NCI-H2227 treated with DMSO at 0.1 percent for 48 hours (cell line): ENCODE measurements at regions not wholly inside any gene's neighbourhood (a gene's known extent, or its start where the extent isn't known, plus 50 kb on each side); places are given as distances from the start of the nearest gene placed in this dataset.
A peak's percentile ranks its signal among the peaks of the same experiment; 100 is the strongest.

Experiments
- DNase-seq: peaks from one replicate; lab custom pipeline; 2025; lab: John Stamatoyannopoulos, UW

DNA sequence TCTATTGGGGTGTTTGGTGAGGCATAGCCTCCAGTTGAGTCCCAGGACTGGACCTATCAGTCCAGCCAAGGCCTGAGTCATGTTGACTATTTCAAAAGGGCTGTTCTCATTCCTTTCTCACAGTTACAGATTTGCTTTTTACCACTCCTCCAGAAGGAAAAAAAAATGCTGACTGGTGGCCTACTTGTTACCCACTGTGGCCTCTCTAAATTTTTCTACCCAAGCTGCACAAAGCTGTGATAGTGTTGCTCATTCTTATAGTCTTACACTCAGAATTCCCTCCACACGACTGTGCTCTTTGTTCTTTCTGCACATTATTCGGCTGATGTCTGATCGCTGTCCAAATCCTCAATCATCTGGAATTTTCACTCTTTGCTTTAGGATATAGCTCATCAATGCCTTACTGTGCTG, 1142.2 kb downstream of the IGSF11 start:
- no peak for DNase-seq

- no peak for DNase-seq
Observed at GRCh38 chr3:117893001-117893400, 1141.6 kb downstream of the IGSF11 start.

DNA sequence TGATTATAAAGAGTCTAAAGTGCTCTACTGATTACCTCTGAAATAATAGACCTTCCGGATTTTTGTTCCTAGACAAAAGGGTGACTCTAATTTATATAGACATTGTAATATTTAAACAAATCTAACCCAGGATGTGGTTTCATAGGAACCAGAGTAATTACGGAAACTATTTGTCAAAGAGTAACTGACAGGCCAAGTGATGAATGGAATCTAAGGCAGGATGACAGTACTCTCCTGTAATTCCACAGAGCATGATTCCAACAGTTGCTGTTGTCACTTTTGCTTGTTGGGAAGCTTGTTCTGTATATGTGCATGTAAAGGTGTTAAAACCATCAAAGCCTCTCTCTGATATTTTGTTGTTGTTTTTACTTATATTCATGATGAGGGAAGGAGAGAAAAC, 1141.0 kb downstream of the IGSF11 start:
- no peak for DNase-seq

GRCh38 chr3:117898722-117899522, 1135.7 kb downstream of the IGSF11 start:
- DNase-seq = no peak

- no peak for DNase-seq
Observed at GRCh38 chr3:117903226-117903625, 1131.4 kb downstream of the IGSF11 start.

DNA sequence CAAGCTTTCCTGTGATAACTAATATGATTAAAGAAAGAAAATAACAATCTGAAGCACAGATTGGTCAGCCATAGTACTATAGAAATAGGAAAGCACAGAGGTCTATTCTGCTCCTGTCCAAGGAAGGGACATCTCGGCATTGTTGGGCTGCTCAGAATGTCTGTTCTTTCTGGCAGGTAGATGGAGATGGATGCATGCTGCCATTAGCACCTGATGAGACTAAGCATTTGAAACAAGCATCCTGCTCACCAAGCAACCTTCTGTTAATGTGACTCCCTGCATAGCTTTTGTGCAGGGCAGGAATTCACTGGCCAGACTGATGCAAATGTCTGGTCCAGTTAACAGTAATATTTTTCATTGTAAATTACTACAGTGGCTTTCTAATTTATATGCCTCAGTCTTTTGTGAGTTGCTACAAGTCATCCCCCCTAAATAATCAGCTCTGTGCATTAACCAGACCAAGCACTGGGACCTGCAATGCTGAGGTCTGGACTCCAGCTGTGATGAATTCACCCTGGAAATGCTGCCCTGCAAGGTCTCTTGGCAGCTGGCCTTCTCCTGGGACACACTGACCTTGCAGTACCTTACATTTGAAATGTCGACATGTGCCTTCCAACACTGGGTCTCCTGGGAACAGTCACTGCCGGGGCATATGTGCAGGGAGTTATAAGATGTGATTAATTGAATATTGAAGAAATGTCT, 1123.7 kb downstream of the IGSF11 start:
- no peak for DNase-seq

DNA sequence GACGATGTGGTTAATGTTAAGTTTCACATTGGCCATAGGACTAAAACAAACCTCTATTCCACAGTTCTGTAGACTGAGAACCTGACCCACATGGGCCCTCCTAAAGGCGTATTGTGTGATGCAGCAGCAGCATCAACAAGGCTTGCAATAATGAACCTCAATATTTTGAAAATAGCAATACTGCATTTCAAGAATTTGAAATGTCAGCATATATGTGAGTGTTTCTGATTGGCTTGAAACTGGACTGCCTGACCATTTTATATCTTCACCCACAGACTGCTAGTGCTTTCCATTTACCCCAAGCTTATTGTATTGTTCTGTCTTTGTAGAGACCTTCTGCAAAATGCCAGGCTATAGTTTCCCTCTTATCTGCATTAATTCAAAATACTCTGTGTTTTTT, 1122.3 kb downstream of the IGSF11 start:
- no peak for DNase-seq

DNA sequence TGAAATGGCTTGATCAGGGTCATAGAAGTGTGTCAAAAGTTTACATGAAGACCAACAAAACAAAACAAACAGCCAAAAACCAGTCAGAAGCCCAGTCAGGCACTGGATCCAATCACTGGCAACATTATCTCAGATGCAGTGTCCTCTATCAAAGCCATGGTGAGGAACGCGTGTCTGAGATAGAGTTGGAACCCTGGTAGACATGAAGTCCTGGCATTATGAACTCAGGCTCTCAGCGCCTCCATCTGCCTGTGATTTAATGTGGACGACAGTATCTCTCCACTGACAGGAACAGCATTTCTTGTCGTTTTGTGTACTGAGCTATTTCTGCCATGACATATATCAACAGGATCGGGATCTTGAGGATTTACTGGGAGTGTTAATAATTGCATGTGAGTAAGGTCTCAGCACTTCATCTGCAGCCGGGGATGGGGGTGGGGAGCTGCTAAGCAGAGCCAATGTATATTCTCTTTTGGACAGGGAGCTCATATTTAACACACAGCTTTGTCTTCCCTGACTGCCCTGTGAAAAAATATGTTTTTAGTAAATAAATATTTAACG, 1120.0 kb downstream of the IGSF11 start:
- no peak for DNase-seq

DNA sequence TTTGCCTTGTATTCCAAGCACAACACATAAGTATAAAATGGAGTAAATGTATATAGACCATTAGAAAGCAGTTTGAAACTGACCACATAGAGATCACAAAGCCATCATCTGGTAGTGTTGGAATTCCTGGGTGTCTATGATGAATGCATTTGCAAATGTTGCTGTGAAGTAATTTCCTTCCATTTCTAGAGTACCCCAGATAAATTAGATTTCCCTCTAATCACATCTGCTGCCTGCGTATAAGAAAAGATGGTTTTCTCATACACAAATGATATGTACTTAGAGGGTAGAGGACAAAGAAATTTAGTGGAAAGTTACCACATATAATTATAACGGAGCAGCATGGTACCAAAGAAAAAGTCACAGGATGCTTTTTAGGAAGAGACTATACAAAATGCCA, 1117.8 kb downstream of the IGSF11 start:
- DNase-seq = no peak

GRCh38 chr3:117919621-117920020, 1115.0 kb downstream of the IGSF11 start:
- DNase-seq = no peak

- DNase-seq = no peak
Observed at GRCh38 chr3:117920253-117920898, 1114.3 kb downstream of the IGSF11 start.

DNA sequence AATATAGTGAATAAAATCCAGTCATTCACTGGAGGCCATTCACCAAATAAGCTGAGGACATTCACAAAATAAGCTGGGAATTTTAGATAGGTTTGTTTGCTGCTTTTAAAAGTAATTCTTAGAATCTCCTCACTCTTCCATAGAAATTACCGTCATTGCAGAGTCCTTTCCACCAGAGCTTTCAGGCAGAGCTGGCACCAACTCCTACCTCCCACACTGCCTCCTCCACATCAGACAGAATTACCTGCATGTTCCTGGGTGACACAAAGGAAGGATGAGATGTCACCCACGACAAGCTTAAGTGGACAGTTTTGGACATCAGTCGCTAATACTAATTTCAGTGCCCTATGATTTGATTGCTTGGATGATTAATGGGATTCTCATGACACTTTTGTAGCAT, 1113.2 kb downstream of the IGSF11 start:
- no peak for DNase-seq

- peak; percentile 5 for DNase-seq
Observed at GRCh38 chr3:117922039-117922438, 1112.6 kb downstream of the IGSF11 start.

DNA sequence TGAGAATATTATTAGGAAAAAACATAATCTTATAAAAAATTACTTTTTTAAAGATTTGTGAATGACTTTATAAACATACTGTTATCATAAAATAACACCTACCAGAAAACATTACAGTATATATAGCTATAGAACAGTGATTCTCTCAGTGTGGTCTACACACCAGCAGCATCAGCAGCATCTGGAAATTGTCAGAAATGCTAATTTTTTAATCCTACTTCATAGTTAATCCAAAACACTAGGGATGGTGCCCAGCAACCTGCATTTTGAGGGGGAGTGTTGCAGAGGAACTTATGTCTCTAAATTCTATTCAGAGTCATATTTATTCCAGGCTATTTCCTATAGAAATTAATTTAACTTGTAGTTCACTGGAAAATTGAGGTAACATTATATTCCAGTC, 1107.8 kb downstream of the IGSF11 start:
- no peak for DNase-seq

GRCh38 chr3:117927825-117928224, 1106.8 kb downstream of the IGSF11 start:
- DNase-seq = no peak

DNA sequence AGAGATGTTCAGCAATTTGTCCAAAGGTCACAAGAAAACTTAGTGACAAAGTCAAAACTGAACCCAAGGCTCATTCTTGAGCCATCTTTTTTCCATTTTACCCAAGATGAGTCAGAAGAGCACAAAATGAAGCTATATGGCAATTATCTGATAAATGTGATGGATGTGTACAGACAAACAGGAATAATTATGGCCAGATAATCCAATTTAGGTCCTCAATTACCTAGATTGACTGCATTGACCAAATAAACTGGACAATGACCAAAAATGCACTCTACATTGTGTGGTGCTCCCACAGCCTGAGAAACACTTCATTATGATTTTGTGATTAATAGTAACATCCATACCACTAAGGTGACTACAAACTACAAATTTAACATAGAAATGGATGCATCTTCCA, 1105.8 kb downstream of the IGSF11 start:
- DNase-seq = no peak

GRCh38 chr3:117932441-117932840, 1102.2 kb downstream of the IGSF11 start:
- no peak for DNase-seq

GRCh38 chr3:117936159-117936558, 1098.5 kb downstream of the IGSF11 start:
- DNase-seq = no peak

GRCh38 chr3:117938974-117939373, 1095.7 kb downstream of the IGSF11 start:
- no peak for DNase-seq

GRCh38 chr3:117939425-117940027, 1095.1 kb downstream of the IGSF11 start:
- DNase-seq = no peak

DNA sequence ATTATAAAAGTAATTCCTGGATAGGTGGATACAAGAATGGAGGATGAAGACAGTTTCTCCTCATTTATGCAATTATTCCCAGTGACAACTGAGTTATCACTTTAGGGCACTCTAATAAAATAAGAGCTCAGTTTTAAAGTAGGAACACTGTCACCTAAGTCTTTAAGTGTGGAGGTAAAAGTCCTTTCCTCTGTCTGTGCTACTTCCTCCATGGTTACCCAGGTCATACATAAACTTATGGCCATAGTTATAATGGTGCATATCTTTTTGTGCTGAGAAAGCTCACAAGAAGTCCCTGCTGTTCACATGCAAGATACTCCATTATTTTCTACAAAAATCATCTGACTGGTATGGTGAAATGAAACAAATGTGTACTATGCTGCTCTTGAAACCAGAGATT, 1093.6 kb downstream of the IGSF11 start:
- DNase-seq = no peak

DNA sequence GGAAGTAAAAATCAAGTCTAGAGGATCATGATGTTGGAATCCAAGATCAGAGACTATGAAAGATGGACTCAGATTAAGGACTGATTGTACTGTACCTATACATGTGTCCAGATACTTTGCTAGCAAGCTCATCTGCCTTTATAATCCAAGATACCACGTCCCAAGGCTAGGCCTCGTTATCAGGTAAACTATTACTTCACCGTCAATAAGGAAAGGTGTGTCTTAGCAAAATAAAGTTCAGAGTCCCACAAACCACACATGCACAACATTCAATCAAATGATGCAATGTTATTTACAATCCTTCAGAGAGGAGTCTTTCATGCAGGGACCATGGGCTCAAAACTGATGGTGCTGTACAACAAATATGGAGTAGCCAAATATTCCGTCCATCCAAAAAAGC, 1092.9 kb downstream of the IGSF11 start:
- DNase-seq = no peak
